Activated CD8-positive, alpha-beta T cell treated with anti-CD3 and anti-CD28 coated beads for 36 hours (primary cell): ENCODE measurements at regions not wholly inside any gene's neighbourhood (a gene's known extent, or its start where the extent isn't known, plus 50 kb on each side); places are given as distances from the start of the nearest gene placed in this dataset.

Experiments
- ATAC-seq: fragments of 200-7000 bp; cut with Tn5 transposase; one replicate; pipeline ENCODE4 v1.10.0; 2021; ENCODE audit warnings: mild to moderate bottlenecking, moderate library complexity
- CTCF ChIA-PET: fragments of 350-600 bp; sonication (Branson Sonifier 250); formaldehyde crosslinking; loops from one replicate; lab custom pipeline; 2021; ENCODE audit warnings: antibody characterized with exemption; lab: Charles Lee
- POLR2A ChIA-PET: fragments of 350-600 bp; sonication (Branson Sonifier 250); formaldehyde crosslinking; loops from one replicate; lab custom pipeline; 2021; ENCODE audit warnings: antibody characterized with exemption; lab: Charles Lee
- DNase-seq: peaks from one replicate; pipeline ENCODE4 v3.0.0-alpha.2; 2020
- H3K27ac Mint-ChIP-seq: one replicate; pipeline ENCODE4 v1.8.0; 2021; ENCODE audit warnings: mild to moderate bottlenecking, mixed read lengths
- H3K27me3 Mint-ChIP-seq: one replicate; pipeline ENCODE4 v1.8.0; 2021; ENCODE audit warnings: mixed read lengths
- H3K36me3 Mint-ChIP-seq: one replicate; pipeline ENCODE4 v1.8.0; 2021; ENCODE audit warnings: low read depth, mixed read lengths
- H3K4me1 Mint-ChIP-seq: one replicate; pipeline ENCODE4 v1.8.0; 2021; ENCODE audit warnings: low read depth, mixed read lengths
- H3K4me3 Mint-ChIP-seq: one replicate; pipeline ENCODE4 v1.8.0; 2021; ENCODE audit warnings: mild to moderate bottlenecking, moderate library complexity, mixed read lengths
- H3K9me3 Mint-ChIP-seq: one replicate; pipeline ENCODE4 v1.8.0; 2021; ENCODE audit warnings: mixed read lengths
- CTCF ChIP-seq: fragments of 200-600 bp; IDR thresholded peaks from one replicate; pipeline ENCODE4 v1.8.0; 2022; ENCODE audit warnings: antibody characterized with exemption, mild to moderate bottlenecking
- intact Hi-C: fragments of 100-400 bp; cut with micrococcal nuclease; formaldehyde crosslinking; loops from one replicate; pipeline ENCODE4 v1.10.0; 2022

- Mint-ChIP-seq H3K4me3 (no peak overlapping the region), H3K27ac (no peak overlapping the region), H3K4me1 (peaks cover 11% of the 10 kb centered on the region), H3K27me3 (no peaks in the 10 kb centered on the region), H3K36me3 (no peaks in the 10 kb centered on the region), H3K9me3 (no peaks in the 10 kb centered on the region)
- intact Hi-C loops, result no loop called here
- ChIA-PET CTCF (interaction anchor here (1.2 to 2.6 kb wide), 5 partner anchors 73 to 101 kb away, joined by 3 to 8 read pairs (median 3); no protein-coding TSS in a partner anchor), POLR2A (interaction anchor here (1.0 kb wide), 2 partner anchors 76 to 77 kb away, joined by 3 read pairs; partner anchors contain the start of gene TP53I11)
- no peak for TF ChIP-seq CTCF
- DNase-seq, result no peak
- no peak for ATAC-seq
These were observed 76.6 kb upstream of the TP53I11 start for GRCh38 chr11:45027312-45027711.

- CTCF ChIA-PET, result interaction anchor here (0.9 to 1.1 kb wide), 3 partner anchors 10 to 302 kb away, joined by 3 read pairs; no protein-coding TSS in a partner anchor
- no peak for ATAC-seq
- intact Hi-C loops, result no loop called here
These were observed 78.4 kb upstream of the TP53I11 start for GRCh38 chr11:45028911-45029682.

GRCh38 chr11:45030778-45031177 lies 80.1 kb upstream of the TP53I11 start:
- Mint-ChIP-seq H3K27ac (no peak overlapping the region), H3K4me3 (no peak overlapping the region), H3K27me3 (no peaks in the 10 kb centered on the region), H3K9me3 (no peaks in the 10 kb centered on the region), H3K36me3 (no peaks in the 10 kb centered on the region), H3K4me1 (peaks cover 6% of the 10 kb centered on the region)
- ChIA-PET POLR2A (no interaction called here), CTCF (interaction anchor here (2.1 kb wide), 1 partner anchor 73 kb away, joined by 4 read pairs; no protein-coding TSS in a partner anchor)
- DNase-seq (no peak), ATAC-seq (no peak)
- TF ChIP-seq CTCF, result no peak
- intact Hi-C loops, result no loop called here

More at GRCh38 chr11:45028911-45029682, 78.4 kb upstream of the TP53I11 start:
- H3K27ac Mint-ChIP-seq, result no peak overlapping the region
- DNase-seq, result no peak
- no peak for TF ChIP-seq CTCF
- peaks cover 11% of the 10 kb centered on the region for H3K4me1 Mint-ChIP-seq
- POLR2A ChIA-PET, result no interaction called here
- H3K4me3 Mint-ChIP-seq, result no peak overlapping the region
- H3K9me3 Mint-ChIP-seq, result no peaks in the 10 kb centered on the region
- no peaks in the 10 kb centered on the region for H3K36me3 Mint-ChIP-seq
- H3K27me3 Mint-ChIP-seq, result no peaks in the 10 kb centered on the region

- Mint-ChIP-seq H3K4me1 (no peaks in the 10 kb centered on the region), H3K36me3 (no peaks in the 10 kb centered on the region), H3K27ac (no peak overlapping the region), H3K27me3 (no peaks in the 10 kb centered on the region), H3K4me3 (no peak overlapping the region), H3K9me3 (no peaks in the 10 kb centered on the region)
- ChIA-PET CTCF (interaction anchor here (2.1 kb wide), 1 partner anchor 72 kb away, joined by 4 read pairs; no protein-coding TSS in a partner anchor), POLR2A (no interaction called here)
- ATAC-seq (no peak), DNase-seq (no peak)
- TF ChIP-seq CTCF, result no peak
- intact Hi-C loops, result no loop called here
These were observed 81.3 kb upstream of the TP53I11 start for GRCh38 chr11:45031912-45032519.

GRCh38 chr11:45035413-45035812 lies 84.7 kb upstream of the TP53I11 start:
- Mint-ChIP-seq H3K27ac (no peak overlapping the region), H3K36me3 (no peaks in the 10 kb centered on the region), H3K4me3 (no peak overlapping the region), H3K4me1 (no peaks in the 10 kb centered on the region), H3K27me3 (no peaks in the 10 kb centered on the region), H3K9me3 (peaks cover 9% of the 10 kb centered on the region)
- DNase-seq, result no peak
- no peak for ATAC-seq
- intact Hi-C loops, result no loop called here
- CTCF ChIA-PET, result no interaction called here
- POLR2A ChIA-PET, result no interaction called here
- no peak for TF ChIP-seq CTCF
